ENCODE measurements at regions not wholly inside any gene's neighbourhood (a gene's known extent, or its start where the extent isn't known, plus 50 kb on each side); places are given as distances from the start of the nearest gene placed in this dataset.

GRCh38 chr3:29164825-29165224 lies 116.0 kb upstream of the RBMS3 start:
- Histone ChIP-seq H3K36me3 (ENCODE audit: insufficient read depth, low read length) (no peaks in the 10 kb centered on the region), H3K4me3 (ENCODE audit: low read length) (no peak overlapping the region), H3K9me3 (ENCODE audit: control insufficient read depth in 1 of 2, insufficient read depth in 1 of 2, low read length in 2 of 2) (peaks cover 0 to 4% of the 10 kb centered on the region in 2 experiments), H3K27ac (ENCODE audit: low read depth in 1 of 2, low read length in 2 of 2) (no peak overlapping the region), H3K4me1 (ENCODE audit: insufficient read depth, low read length) (no peaks in the 10 kb centered on the region), H3K27me3 (ENCODE audit: control insufficient read depth in 1 of 2, insufficient read depth in 2 of 2, low read length in 2 of 2) (no peaks in the 10 kb centered on the region)
- no peaks in the 10 kb centered on the region for H3K9me3 Mint-ChIP-seq
- CTCF ChIA-PET: no interaction called here
- no peak overlapping the region for H3K4me3 Mint-ChIP-seq
- no peaks in the 10 kb centered on the region for H3K36me3 Mint-ChIP-seq (ENCODE audit: low read depth)
- ATAC-seq (ENCODE audit: poor library complexity): no peak
- TF ChIP-seq, protein P1, sequence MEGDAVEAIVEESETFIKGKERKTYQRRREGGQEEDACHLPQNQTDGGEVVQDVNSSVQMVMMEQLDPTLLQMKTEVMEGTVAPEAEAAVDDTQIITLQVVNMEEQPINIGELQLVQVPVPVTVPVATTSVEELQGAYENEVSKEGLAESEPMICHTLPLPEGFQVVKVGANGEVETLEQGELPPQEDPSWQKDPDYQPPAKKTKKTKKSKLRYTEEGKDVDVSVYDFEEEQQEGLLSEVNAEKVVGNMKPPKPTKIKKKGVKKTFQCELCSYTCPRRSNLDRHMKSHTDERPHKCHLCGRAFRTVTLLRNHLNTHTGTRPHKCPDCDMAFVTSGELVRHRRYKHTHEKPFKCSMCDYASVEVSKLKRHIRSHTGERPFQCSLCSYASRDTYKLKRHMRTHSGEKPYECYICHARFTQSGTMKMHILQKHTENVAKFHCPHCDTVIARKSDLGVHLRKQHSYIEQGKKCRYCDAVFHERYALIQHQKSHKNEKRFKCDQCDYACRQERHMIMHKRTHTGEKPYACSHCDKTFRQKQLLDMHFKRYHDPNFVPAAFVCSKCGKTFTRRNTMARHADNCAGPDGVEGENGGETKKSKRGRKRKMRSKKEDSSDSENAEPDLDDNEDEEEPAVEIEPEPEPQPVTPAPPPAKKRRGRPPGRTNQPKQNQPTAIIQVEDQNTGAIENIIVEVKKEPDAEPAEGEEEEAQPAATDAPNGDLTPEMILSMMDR (IDR thresholded peaks at IDR 0.05): no peak
- H3K4me1 Mint-ChIP-seq (ENCODE audit: low read depth): peaks cover 5% of the 10 kb centered on the region
- H3K27ac Mint-ChIP-seq: no peak overlapping the region
- no peak for DNase-seq
- intact Hi-C loops (cut with DNase I, micrococcal nuclease): no loop called here
- POLR2A ChIA-PET: no interaction called here
- H3K27me3 Mint-ChIP-seq: no peaks in the 10 kb centered on the region

DNA sequence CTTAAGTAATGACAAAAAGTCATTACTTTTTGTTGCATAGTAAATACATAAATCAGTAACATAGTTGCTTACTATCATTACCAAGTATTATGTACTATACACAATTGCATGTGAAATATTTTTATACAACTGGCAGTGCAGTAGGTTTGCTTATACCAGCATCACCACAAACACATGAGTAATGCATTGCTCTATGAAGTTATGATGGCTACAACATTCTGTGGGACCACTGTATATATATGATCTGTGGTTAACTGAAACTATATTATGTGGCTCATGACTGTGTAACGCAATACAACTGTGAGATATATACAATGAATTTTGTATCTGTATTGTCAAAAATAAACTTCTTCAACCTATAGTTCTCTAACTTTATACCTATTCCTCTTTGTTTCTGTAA lies 113.7 kb upstream of the RBMS3 start:
- Histone ChIP-seq H3K27me3 (ENCODE audit: control insufficient read depth in 1 of 2, insufficient read depth in 2 of 2, low read length in 2 of 2) (no peaks in the 10 kb centered on the region), H3K9me3 (ENCODE audit: control insufficient read depth in 1 of 2, insufficient read depth in 1 of 2, low read length in 2 of 2) (peaks cover 0 to 4% of the 10 kb centered on the region in 2 experiments), H3K27ac (ENCODE audit: low read depth in 1 of 2, low read length in 2 of 2) (no peak overlapping the region), H3K4me1 (ENCODE audit: insufficient read depth, low read length) (peaks cover 3% of the 10 kb centered on the region), H3K4me3 (ENCODE audit: low read length) (no peak overlapping the region), H3K36me3 (ENCODE audit: insufficient read depth, low read length) (no peaks in the 10 kb centered on the region)
- peaks cover 26% of the 10 kb centered on the region for H3K4me1 Mint-ChIP-seq (ENCODE audit: low read depth)
- no peaks in the 10 kb centered on the region for H3K9me3 Mint-ChIP-seq
- intact Hi-C loops (cut with DNase I, micrococcal nuclease): no loop called here
- H3K36me3 Mint-ChIP-seq (ENCODE audit: low read depth): no peaks in the 10 kb centered on the region
- ChIA-PET CTCF (no interaction called here), POLR2A (no interaction called here)
- no peaks in the 10 kb centered on the region for H3K27me3 Mint-ChIP-seq
- TF ChIP-seq, protein P1 (IDR thresholded peaks at IDR 0.05): no peak
- ATAC-seq (ENCODE audit: poor library complexity) (no peak), DNase-seq (no peak)
- no peak overlapping the region for H3K27ac Mint-ChIP-seq
- no peak overlapping the region for H3K4me3 Mint-ChIP-seq

GRCh38 chr3:29168081-29168480 lies 112.8 kb upstream of the RBMS3 start:
- H3K27ac Mint-ChIP-seq: no peak overlapping the region
- CTCF ChIA-PET: interaction anchor here (0.6 kb wide), 1 partner anchor 27 kb away, joined by 3 read pairs; no protein-coding TSS in a partner anchor
- Histone ChIP-seq H3K4me3 (ENCODE audit: low read length) (no peak overlapping the region), H3K27me3 (ENCODE audit: control insufficient read depth in 1 of 2, insufficient read depth in 2 of 2, low read length in 2 of 2) (no peaks in the 10 kb centered on the region), H3K36me3 (ENCODE audit: insufficient read depth, low read length) (no peaks in the 10 kb centered on the region), H3K27ac (ENCODE audit: low read depth in 1 of 2, low read length in 2 of 2) (no peak overlapping the region), H3K4me1 (ENCODE audit: insufficient read depth, low read length) (peaks cover 3% of the 10 kb centered on the region), H3K9me3 (ENCODE audit: control insufficient read depth in 1 of 2, insufficient read depth in 1 of 2, low read length in 2 of 2) (peaks cover 0 to 7% of the 10 kb centered on the region in 2 experiments)
- TF ChIP-seq, protein P1 (IDR thresholded peaks at IDR 0.05): no peak
- H3K4me1 Mint-ChIP-seq (ENCODE audit: low read depth): peaks cover 32% of the 10 kb centered on the region
- no peaks in the 10 kb centered on the region for H3K36me3 Mint-ChIP-seq (ENCODE audit: low read depth)
- no peaks in the 10 kb centered on the region for H3K9me3 Mint-ChIP-seq
- no peaks in the 10 kb centered on the region for H3K27me3 Mint-ChIP-seq
- no peak overlapping the region for H3K4me3 Mint-ChIP-seq
- no peak for DNase-seq
- POLR2A ChIA-PET: no interaction called here
- intact Hi-C loops (cut with DNase I, micrococcal nuclease): no loop called here
- ATAC-seq (ENCODE audit: poor library complexity): no peak
